ELR (cell line): ENCODE measurements at regions not wholly inside any gene's neighbourhood (a gene's known extent, or its start where the extent isn't known, plus 50 kb on each side); places are given as distances from the start of the nearest gene placed in this dataset.

ENCODE experiments used
- DNase-seq: peaks from one replicate; pipeline ENCODE4 v3.0.0-alpha.2; 2015; ENCODE audit warnings: low read depth

DNA sequence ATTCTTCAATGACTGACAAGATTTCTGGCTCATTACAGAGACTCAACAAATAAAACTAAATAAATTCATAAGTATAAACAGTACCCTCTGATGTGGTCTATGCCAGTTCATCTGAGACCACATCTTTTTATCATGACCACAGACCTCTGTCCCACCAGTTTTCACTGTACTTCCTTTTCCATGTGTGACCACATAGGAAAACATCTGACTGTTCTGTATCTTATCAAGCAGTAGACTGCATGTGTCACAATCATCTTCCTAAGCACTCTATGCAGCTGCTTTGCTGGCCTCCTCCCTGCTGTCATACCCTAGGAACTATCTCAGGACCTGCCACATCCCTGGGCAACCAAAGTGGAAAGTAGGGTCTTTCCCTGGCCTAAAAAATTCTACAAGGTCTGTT is 205.0 kb upstream of the ZNF462 start:
- no peak for DNase-seq

- no peak for DNase-seq
Measured at GRCh38 chr9:106668534-106668933, 194.4 kb upstream of the ZNF462 start.

DNA sequence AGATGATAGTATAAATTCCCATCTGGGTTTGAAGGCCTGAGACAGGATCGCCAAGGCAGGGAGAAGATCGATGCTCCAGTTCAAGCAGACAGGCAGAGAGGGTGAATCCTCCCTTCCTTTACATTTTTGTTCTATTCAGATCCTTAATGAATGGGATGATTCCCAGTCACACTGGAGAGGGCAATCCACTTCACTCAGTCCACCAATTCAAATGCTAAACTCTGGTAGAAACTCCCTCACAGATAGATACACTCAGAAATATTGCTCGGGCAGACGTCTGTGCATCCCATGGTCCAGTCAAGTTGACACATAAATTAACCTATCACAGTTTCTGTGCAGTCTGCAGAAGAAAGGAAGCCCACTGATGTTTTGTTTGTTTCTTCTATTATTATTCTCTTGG is 193.1 kb upstream of the ZNF462 start:
- DNase-seq = no peak

GRCh38 chr9:106670418-106670817 is 192.5 kb upstream of the ZNF462 start:
- DNase-seq = no peak

DNA sequence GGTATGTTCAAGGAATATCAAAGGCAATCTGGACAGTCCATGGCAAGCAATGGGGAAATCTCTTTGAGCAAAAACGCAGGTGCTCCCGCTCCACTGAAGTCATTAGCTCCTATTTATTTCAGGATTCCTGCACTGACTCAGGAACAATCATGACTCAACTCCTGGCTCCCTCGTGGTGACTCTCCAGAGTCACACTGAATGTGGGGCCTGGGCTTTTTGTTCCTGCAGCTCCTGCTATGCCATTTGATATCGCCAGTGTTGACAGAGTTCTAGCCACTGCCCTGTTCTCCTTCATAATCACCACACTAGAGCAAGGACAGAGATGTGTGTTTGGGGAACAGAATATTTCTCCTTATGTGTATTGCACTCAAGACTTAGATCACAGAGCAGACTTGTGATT is 187.2 kb upstream of the ZNF462 start:
- no peak for DNase-seq

DNA sequence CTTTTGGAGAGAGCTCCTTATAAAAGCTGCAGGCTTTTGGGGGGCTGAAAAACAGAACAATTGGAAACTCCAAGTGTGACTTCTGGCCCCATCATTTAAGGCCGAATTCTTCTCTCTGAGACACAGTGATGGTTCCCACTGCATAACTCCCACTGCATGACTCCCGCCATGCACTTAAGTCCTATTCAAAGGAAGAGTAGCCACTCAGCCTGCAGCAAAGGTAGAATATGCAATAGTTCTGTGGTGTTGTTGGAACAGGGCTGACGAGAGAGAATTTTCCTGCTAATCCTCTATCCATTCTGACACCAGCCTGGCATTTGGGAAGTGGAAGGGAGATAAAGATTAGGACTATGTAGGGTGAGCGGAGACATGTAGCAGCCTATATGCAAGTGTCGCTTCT is 185.6 kb upstream of the ZNF462 start:
- DNase-seq = no peak

GRCh38 chr9:106677830-106678229 is 185.1 kb upstream of the ZNF462 start:
- no peak for DNase-seq

DNA sequence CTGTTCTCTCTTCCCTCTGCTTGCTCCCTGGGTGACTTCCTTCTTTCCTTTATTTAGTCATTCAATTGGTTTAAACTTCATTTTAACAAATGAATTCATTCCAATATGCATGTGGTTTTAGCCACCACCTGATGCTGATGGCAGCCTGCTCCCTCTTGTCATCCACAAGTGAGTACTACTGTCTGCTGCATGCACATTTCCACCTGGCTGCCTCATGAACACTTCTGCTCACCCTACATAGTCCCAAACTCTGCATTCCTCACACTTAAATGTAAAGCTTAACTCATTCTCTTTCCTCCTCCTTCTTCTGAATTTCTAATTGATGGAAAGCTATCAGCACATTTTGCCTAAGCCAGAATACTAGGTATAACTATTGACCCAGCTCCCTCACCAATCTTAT is 184.7 kb upstream of the ZNF462 start:
- no peak for DNase-seq

GRCh38 chr9:106682420-106682819 is 180.5 kb upstream of the ZNF462 start:
- no peak for DNase-seq

- no peak for DNase-seq
Measured at GRCh38 chr9:106683454-106683853, 179.5 kb upstream of the ZNF462 start.

DNA sequence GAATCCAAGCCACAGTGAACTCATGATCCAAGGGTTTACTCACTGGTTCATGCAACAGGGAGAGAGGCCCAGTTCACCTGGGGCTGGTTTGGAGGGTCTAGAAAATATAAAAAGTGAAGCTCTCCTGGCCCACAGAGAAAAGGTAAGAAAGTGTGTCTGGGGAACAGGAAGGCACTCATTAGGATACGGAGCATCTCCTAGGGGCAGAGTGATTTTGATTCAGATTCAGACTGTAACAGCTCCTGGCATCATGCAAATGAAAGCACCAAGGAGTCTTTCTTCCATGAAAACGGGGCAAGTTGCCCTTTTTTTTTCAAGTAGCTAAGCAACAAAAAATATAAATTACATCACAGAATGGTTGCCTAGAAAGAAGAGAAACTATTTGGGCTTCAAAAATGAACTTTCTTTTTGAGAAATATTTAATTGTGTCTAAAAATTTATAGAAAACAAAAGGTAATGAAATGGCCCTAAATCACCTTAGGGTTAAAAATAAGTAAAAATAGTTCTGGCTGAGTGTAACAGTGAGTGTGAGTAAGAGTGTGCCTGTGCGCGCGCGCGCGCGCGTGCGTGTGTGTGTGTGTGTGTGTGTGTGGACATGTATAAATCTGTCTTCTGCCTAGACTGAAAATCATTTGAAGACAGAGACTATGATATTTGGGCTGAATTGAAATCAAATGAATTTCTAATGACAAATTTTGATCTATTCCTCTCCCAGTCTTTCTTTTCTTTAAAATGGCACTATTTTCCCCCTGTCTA is 177.8 kb upstream of the ZNF462 start:
- no peak for DNase-seq

- no peak for DNase-seq
Measured at GRCh38 chr9:106689089-106689488, 173.9 kb upstream of the ZNF462 start.

DNA sequence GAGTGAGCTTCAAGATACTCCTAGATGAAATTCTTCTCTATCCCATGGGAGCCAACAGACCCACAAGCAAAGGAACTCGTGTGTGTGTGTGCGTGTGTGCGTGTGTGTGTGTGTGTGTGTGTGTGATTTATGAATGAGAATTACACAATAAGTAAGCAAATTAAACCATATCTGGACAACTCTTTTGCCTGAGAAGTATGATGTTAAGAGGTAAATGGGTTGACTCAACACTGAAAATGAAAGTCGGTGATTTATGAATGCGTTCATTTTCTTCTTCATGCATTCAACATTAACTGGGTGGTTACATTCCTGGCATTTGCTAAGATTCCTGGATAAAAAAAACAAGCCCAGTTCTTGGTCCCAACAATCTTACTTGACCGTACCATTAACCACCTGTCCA is 171.3 kb upstream of the ZNF462 start:
- DNase-seq = no peak

DNA sequence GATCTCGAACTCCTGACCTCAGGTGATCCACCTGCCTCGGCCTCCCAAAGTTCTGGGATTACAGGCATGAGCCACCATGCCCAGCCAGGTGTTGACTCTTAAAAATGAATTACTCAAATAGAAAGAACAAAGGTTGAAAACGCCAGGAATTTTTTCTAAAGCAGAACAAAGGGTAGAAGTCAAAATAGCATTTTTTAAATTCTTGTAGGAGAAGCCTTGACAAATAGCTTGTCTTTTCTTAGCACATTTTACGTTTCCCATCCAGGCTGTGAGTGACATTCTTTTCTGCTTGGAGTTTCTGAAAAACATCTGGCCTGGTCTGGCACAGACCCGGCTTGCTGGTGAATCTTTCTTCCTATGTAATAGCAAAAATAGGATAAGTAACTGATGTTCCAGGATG is 169.4 kb upstream of the ZNF462 start:
- no peak for DNase-seq

- DNase-seq = no peak
Measured at GRCh38 chr9:106696804-106697203, 166.2 kb upstream of the ZNF462 start.

DNA sequence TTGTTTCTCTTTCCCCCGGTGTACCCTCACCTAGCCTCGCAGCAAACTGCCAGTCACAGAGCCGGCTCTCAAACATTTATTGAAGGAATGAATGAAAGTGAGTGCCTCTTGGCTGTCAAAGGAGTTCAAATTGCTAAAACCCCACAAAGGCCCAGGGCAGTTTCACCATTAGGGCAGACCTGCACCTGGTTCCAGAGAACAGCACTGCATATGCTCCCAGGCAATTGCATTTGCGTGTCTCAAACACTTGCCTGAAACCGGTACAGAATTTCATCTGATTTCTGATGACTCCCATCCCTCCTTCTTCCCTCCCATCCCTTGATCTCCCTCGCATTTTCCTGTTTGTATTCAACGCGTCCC is 165.6 kb upstream of the ZNF462 start:
- DNase-seq = no peak

GRCh38 chr9:106697750-106698502 is 165.0 kb upstream of the ZNF462 start:
- DNase-seq = peak; percentile 57

DNA sequence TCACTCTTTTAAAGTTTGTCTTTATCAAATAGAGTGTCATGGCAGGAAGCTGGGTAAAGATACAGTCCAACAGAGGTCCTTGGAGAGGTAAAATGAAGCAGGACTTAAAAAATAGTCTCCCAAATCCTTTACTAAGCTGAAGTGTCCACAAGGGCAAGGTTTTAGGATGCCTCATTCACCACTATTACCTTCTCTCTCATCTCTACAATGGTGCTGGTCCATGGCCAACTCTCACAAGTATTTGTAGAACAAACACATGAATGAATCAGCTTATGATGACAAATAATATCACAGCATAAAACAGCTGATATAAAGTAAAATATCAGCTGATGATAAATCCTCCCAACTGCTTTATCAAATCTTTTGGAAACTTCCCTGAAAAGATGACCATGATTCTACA is 162.3 kb upstream of the ZNF462 start:
- no peak for DNase-seq

DNA sequence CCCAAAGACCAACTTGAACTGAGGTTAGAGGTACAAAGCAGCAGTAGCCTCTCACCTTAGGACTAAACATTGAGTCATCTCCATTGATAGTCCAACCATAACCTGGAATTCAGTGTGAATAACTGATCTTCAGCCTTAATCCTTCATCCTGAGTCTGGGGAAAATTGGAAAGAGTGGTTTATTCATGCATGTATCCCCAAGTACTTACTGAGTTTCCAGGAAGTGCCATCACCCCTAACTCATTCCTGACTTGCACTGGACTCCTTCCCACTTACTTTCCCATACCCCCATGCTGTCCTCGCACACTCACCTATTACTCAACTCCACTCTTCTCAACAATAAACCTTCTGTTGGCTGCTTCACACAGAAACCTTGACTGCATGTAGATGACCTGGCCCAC is 161.4 kb upstream of the ZNF462 start:
- DNase-seq = no peak

- no peak for DNase-seq
Measured at GRCh38 chr9:106704056-106704615, 158.8 kb upstream of the ZNF462 start.

DNA sequence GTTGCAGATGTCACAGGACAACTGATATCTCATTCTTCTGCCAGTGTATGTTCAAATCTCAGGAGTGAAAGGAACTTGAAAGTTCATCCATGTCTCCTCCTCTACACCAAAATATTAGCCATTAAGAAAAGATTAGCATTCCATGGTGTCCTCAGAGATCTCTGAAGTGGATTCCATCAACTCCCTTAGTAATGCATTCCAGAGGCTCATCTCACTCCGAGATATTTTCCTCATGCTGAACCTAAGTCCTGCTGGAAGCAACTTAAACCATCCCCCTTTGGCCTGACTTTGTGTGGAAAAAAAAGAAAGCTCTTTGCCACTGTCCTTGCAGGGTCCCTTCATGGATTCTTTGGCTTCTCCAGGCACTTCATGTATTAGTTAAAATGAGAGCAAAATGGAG is 155.7 kb upstream of the ZNF462 start:
- DNase-seq = no peak

DNA sequence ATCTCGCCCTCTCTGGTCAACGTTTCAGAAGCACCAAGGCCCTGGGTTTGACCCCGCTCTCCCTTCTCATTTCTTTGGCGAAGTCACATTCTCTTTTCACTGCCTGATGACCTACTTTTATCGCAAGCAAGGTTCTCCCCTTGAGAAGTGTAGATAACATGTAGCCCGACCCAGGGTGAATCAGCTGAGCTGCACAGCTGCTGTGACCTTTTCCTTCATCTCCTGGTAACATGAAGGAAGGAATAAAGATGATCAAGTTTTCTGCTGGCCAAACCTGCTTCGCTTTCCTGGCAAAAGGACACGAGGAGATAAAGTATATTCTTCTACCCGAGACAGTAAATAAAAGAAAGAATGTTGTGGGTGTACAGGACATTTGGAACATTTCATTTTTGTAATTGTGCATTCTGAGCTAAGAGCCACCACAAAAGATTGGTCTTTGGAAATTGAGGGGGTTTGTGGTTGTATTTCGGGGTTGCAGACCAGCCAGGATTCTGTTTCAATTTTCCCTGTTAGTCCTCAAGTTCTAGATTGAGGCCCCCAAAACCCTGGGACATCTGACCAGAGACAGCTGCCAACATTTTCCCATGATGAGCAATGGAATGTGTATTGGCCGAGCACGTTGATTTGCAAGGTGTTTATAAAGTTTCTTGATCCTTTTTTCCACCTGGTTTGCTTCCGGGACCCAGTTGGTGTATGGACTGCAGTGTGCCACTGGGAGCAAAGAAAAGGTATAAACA is 155.1 kb upstream of the ZNF462 start:
- DNase-seq = no peak
